NT2/D1 (cell line): ENCODE measurements at regions not wholly inside any gene's neighbourhood (a gene's known extent, or its start where the extent isn't known, plus 50 kb on each side); places are given as distances from the start of the nearest gene placed in this dataset.

Experiments used
- SUZ12 ChIP-seq: IDR thresholded peaks from 2 replicates; pipeline ENCODE4 v1.6.1; 2011; ENCODE audit not compliant: insufficient read length, insufficient read depth; ENCODE audit errors: extremely low read depth
- YY1 ChIP-seq: IDR thresholded peaks from 2 replicates; pipeline ENCODE4 v1.6.1; 2011; ENCODE audit not compliant: insufficient read length, insufficient read depth
- ZNF274 ChIP-seq: IDR thresholded peaks from 2 replicates; pipeline ENCODE4 v1.6.1; 2011; ENCODE audit warnings: mild to moderate bottlenecking, low read depth, low read length

- TF ChIP-seq ZNF274 = no peak
- TF ChIP-seq YY1 = no peak
- no peak for TF ChIP-seq SUZ12
These were observed 60.6 kb upstream of the MARCHF10 start for GRCh38 chr17:62868723-62869122.
